ENCODE measurements at regions not wholly inside any gene's neighbourhood (a gene's known extent, or its start where the extent isn't known, plus 50 kb on each side); places are given as distances from the start of the nearest gene placed in this dataset.

GRCh38 chr12:58301730-58302122, 360.4 kb downstream of the ATP23 start:
- Histone ChIP-seq H3K4me2 (replicated peaks; ENCODE audit: extremely low read depth, low read length, poor library complexity, severe bottlenecking) (no peak overlapping the region), H3K9me3 (replicated peaks in 1 of 2; ENCODE audit: control insufficient read depth in 1 of 2, insufficient read depth in 1 of 2, low read length in 2 of 2) (no peaks in the 10 kb centered on the region), H2AFZ (ENCODE audit: insufficient read depth, low read depth, low read length, poor library complexity, severe bottlenecking) (no peak overlapping the region), H3K4me3 (replicated peaks in 1 of 3; ENCODE audit: low read depth in 2 of 3, low read length in 3 of 3) (no peak overlapping the region), H3K36me3 (replicated peaks in 1 of 2; ENCODE audit: control insufficient read depth in 1 of 2, insufficient read depth in 2 of 2, low read length in 2 of 2) (no peaks in the 10 kb centered on the region), H3K79me2 (ENCODE audit: insufficient read depth, low read length) (no peaks in the 10 kb centered on the region), H4K20me1 (ENCODE audit: insufficient read depth, low read length) (no peaks in the 10 kb centered on the region), H3K27ac (ENCODE audit: low read depth in 1 of 2, low read length in 2 of 2) (no peak overlapping the region), H3K9ac (ENCODE audit: insufficient read depth, low read length, poor library complexity, severe bottlenecking) (no peak overlapping the region), H3K4me1 (ENCODE audit: control insufficient read depth in 1 of 2, insufficient read depth in 2 of 2, low read length in 2 of 2) (no peaks in the 10 kb centered on the region), H3K27me3 (ENCODE audit: control insufficient read depth in 2 of 2, insufficient read depth in 2 of 2, low read length in 2 of 2) (no peaks in the 10 kb centered on the region)
- no peaks in the 10 kb centered on the region for H3K36me3 Mint-ChIP-seq
- no peak overlapping the region for H3K4me3 Mint-ChIP-seq
- H3K9me3 Mint-ChIP-seq = peaks cover 0 to 4% (median 0%) of the 10 kb centered on the region in 7 donors
- TF ChIP-seq CTCF (IDR thresholded peaks at IDR 0.05) = no peak
- no peaks in the 10 kb centered on the region for H3K27me3 Mint-ChIP-seq (ENCODE audit: low read depth in 3 of 3)
- intact Hi-C loops (cut with micrococcal nuclease) = no loop called here
- H3K27ac Mint-ChIP-seq = no peak overlapping the region
- 90% methylated on average over 4 of the region's 4 CpGs for WGBS (ENCODE audit: insufficient coverage)
- DNase-seq = no peak
- no peaks in the 10 kb centered on the region for H3K4me1 Mint-ChIP-seq

DNA sequence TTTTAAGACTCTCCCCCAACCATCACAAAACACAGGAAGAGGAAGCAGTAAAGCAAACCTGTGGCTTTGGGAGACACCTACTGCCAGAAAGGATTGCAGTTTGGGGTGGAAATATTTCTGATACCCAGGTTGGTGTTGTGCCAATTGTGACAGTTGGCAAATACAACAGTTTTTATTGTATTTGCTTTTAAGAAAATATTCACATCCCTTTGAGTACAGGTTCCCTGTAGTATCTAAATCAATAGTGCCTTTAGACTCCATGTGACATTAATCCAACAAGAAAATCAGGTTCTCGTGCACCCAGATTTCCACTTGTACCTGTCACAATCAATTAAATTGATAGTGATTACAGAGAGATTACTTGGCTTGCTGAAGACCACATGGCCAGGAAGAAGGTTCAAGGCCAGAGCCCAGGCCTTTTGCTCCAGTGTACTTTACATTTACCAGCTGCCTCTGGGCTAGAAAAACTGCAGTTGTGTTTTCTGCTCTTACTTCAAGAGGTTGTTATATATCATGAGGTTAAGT, 361.2 kb downstream of the ATP23 start:
- Mint-ChIP-seq H3K4me3 (no peak overlapping the region), H3K36me3 (no peaks in the 10 kb centered on the region), H3K4me1 (no peaks in the 10 kb centered on the region), H3K27ac (no peak overlapping the region), H3K9me3 (peaks cover 0 to 4% (median 0%) of the 10 kb centered on the region in 7 donors), H3K27me3 (ENCODE audit: low read depth in 3 of 3) (no peaks in the 10 kb centered on the region)
- H3K4me3 ChIP-seq (replicated peaks in 1 of 3; ENCODE audit: low read depth in 2 of 3, low read length in 3 of 3) = no peak overlapping the region
- H3K4me2 ChIP-seq (replicated peaks; ENCODE audit: extremely low read depth, low read length, poor library complexity, severe bottlenecking) = no peak overlapping the region
- intact Hi-C loops (cut with micrococcal nuclease) = no loop called here
- no peaks in the 10 kb centered on the region for H3K36me3 ChIP-seq (replicated peaks in 1 of 2; ENCODE audit: control insufficient read depth in 1 of 2, insufficient read depth in 2 of 2, low read length in 2 of 2)
- DNase-seq = no peak
- no peak overlapping the region for H3K27ac ChIP-seq (ENCODE audit: low read depth in 1 of 2, low read length in 2 of 2)
- H3K9me3 ChIP-seq (replicated peaks in 1 of 2; ENCODE audit: control insufficient read depth in 1 of 2, insufficient read depth in 1 of 2, low read length in 2 of 2) = no peaks in the 10 kb centered on the region
- H3K4me1 ChIP-seq (ENCODE audit: control insufficient read depth in 1 of 2, insufficient read depth in 2 of 2, low read length in 2 of 2) = no peaks in the 10 kb centered on the region
- H3K9ac ChIP-seq (ENCODE audit: insufficient read depth, low read length, poor library complexity, severe bottlenecking) = no peak overlapping the region
- no peaks in the 10 kb centered on the region for H3K79me2 ChIP-seq (ENCODE audit: insufficient read depth, low read length)
- no peaks in the 10 kb centered on the region for H3K27me3 ChIP-seq (ENCODE audit: control insufficient read depth in 2 of 2, insufficient read depth in 2 of 2, low read length in 2 of 2)
- no peak for TF ChIP-seq CTCF (IDR thresholded peaks at IDR 0.05)
- WGBS (ENCODE audit: insufficient coverage) = no CpG with 5 or more reads among the region's 1 CpG
- no peak overlapping the region for H2AFZ ChIP-seq (ENCODE audit: insufficient read depth, low read depth, low read length, poor library complexity, severe bottlenecking)
- no peaks in the 10 kb centered on the region for H4K20me1 ChIP-seq (ENCODE audit: insufficient read depth, low read length)

Data from CD14-positive monocyte (primary cell).